Thoracic aorta (tissue), 2 donors: ENCODE measurements at regions not wholly inside any gene's neighbourhood (a gene's known extent, or its start where the extent isn't known, plus 50 kb on each side); places are given as distances from the start of the nearest gene placed in this dataset.

Experiments used
- ATAC-seq: fragments of 150-250 bp; one replicate; pipeline ENCODE4 v1.8.0; 2017; ENCODE audit warnings: low read depth; ENCODE audit not compliant: insufficient number of reproducible peaks, low FRiP score
- DNase-seq: peaks from one replicate; pipeline ENCODE4 v3.0.0-alpha.2; 2020; ENCODE audit warnings: low spot score
- H3K27ac ChIP-seq, 2 donors: fragments of 200-600 bp; sonication (generic); 1 replicate in 1 of 2; 2 replicates in 1 of 2; pipeline ENCODE4 v1.5.1; 2016; ENCODE audit warnings: mild to moderate bottlenecking in 2 of 2, moderate library complexity in 2 of 2
- H3K27me3 ChIP-seq: fragments of 200-600 bp; sonication (generic); replicated peaks from 2 replicates; pipeline ENCODE4 v1.6.0; 2016; ENCODE audit warnings: mild to moderate bottlenecking; ENCODE audit not compliant: insufficient read depth
- H3K36me3 ChIP-seq: fragments of 200-600 bp; sonication (generic); one replicate; pipeline ENCODE4 v1.5.1; 2016
- H3K4me1 ChIP-seq, 2 donors: fragments of 200-600 bp; sonication (generic); 1 replicate in 1 of 2; 2 replicates in 1 of 2; pipeline versions ENCODE4 v1.5.1 to v1.6.0; 2016; ENCODE audit warnings: low read depth in 2 of 2, mild to moderate bottlenecking in 1 of 2; ENCODE audit not compliant: control insufficient read depth in 1 of 2
- H3K4me3 ChIP-seq: fragments of 200-600 bp; sonication (generic); 2 replicates; pipeline ENCODE4 v1.5.1; 2016; ENCODE audit warnings: mild to moderate bottlenecking
- H3K9me3 ChIP-seq: fragments of 200-600 bp; sonication (generic); 2 replicates; pipeline ENCODE4 v1.5.1; 2016
- TF ChIP-seq, protein P1 (sequence below): fragments of 200-600 bp; sonication (generic); IDR thresholded peaks from one replicate; pipeline ENCODE4 v1.5.1; 2019; ENCODE audit warnings: antibody characterized with exemption

DNA sequence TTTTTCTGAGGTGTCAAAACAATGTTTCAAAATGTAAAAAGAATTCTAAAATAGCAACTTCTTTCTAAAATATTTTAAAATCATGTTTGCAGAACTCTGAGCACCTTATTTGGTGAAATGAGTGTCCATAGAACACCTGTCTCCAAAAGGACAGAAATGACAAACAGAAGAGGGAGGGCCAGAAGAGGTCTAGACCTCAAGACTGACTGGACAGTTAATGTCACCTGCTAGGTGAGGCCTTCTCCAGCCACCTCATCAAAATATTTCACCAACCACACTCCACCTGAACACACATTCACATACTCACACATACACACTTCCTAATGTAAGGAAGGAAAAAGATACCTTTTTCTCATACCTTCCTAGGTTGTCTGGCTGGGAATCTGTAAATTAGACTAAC, 147.8 kb upstream of the PLEKHA5 start:
- Histone ChIP-seq H3K4me1 (no peaks in the 10 kb centered on the region), H3K27me3 (no peaks in the 10 kb centered on the region), H3K9me3 (no peaks in the 10 kb centered on the region), H3K36me3 (no peaks in the 10 kb centered on the region), H3K27ac (no peak overlapping the region), H3K4me3 (no peak overlapping the region)
- TF ChIP-seq, protein P1, sequence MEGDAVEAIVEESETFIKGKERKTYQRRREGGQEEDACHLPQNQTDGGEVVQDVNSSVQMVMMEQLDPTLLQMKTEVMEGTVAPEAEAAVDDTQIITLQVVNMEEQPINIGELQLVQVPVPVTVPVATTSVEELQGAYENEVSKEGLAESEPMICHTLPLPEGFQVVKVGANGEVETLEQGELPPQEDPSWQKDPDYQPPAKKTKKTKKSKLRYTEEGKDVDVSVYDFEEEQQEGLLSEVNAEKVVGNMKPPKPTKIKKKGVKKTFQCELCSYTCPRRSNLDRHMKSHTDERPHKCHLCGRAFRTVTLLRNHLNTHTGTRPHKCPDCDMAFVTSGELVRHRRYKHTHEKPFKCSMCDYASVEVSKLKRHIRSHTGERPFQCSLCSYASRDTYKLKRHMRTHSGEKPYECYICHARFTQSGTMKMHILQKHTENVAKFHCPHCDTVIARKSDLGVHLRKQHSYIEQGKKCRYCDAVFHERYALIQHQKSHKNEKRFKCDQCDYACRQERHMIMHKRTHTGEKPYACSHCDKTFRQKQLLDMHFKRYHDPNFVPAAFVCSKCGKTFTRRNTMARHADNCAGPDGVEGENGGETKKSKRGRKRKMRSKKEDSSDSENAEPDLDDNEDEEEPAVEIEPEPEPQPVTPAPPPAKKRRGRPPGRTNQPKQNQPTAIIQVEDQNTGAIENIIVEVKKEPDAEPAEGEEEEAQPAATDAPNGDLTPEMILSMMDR = no peak
- DNase-seq (no peak), ATAC-seq (no peak)

DNA sequence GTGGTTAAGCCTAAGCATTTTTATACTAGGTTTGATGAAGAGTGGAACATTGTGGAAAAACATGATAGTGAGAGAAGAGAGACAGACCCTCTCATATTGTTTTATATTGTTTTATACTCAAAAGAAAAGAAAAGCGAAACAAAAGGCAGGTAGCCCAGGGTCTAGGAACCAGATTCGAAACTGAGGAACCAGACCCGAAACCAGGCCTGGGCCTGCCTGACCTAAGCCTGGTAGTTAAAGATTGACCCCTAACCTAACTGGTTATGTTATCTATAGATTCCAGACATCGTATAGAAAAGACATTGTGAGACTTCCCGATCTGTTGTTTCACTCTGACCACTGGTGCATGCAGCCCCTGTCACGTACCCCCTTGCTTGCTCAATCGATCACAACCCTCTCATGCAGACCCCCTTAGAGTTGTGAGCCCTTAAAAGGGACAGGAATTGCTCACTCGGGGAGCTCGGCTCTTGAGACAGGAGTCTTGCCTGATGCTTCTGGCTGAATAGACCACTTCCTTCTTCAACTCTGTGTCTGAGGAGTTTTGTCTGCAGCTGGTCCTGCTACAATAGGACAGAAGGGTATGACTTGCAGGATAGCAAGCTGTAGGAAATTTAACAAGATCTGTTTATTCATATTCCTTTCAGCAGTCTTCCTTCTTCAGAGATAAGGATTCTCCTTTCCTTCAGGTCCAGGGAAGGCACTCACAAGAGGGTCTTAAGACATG, 147.1 kb upstream of the PLEKHA5 start:
- DNase-seq (no peak), ATAC-seq (no peak)
- H3K4me3 ChIP-seq = no peak overlapping the region
- no peak overlapping the region for H3K27ac ChIP-seq
- H3K27me3 ChIP-seq = no peaks in the 10 kb centered on the region
- H3K9me3 ChIP-seq = no peaks in the 10 kb centered on the region
- H3K36me3 ChIP-seq = no peaks in the 10 kb centered on the region
- H3K4me1 ChIP-seq = no peaks in the 10 kb centered on the region
- TF ChIP-seq, protein P1 = no peak

DNA sequence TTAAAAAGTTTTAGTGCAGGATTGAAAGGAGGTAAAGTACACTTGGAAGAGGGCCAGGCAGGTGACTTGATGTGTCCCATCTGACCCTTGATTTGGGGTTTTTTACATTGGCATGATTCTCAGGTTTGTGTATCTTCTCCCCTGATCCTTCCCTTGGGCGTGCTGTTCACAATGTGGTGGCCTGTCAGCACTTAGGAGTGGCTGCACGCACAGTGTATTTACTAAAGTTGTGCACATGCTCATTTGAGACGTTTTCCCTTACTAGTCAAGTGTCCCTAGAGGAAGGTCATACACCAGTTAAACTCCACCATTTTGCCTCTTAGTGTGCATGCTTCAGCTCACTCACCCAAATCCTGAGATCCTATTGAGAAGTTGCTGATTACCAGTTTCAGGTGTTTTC, 145.7 kb upstream of the PLEKHA5 start:
- no peak for DNase-seq
- Histone ChIP-seq H3K9me3 (no peaks in the 10 kb centered on the region), H3K36me3 (no peaks in the 10 kb centered on the region), H3K27ac (no peak overlapping the region), H3K4me1 (no peaks in the 10 kb centered on the region), H3K4me3 (no peak overlapping the region), H3K27me3 (no peaks in the 10 kb centered on the region)
- no peak for ATAC-seq
- TF ChIP-seq, protein P1 = no peak

DNA sequence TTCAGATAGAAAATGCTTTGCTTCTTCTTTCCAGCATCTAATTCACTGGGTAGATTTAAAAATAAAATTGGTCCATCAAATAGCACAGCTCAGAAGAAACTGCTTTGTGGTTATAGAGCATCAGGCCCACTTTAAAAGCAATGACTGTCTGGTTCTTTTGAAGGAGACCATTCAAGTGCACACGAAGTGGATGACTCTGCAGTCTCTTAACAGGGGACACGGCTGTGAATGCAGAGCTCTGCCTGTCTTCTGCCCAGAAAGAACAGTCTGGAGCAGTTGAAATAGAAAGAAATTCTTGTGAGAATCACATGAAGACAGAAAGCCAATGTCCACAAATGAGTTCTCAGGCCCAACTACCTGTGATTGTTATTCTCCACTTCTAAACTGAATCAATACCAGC, 138.7 kb upstream of the PLEKHA5 start:
- no peaks in the 10 kb centered on the region for H3K9me3 ChIP-seq
- no peak overlapping the region for H3K4me3 ChIP-seq
- DNase-seq (no peak), ATAC-seq (no peak)
- H3K4me1 ChIP-seq = no peaks in the 10 kb centered on the region
- no peak overlapping the region for H3K27ac ChIP-seq
- TF ChIP-seq, protein P1 = no peak
- no peaks in the 10 kb centered on the region for H3K27me3 ChIP-seq
- no peaks in the 10 kb centered on the region for H3K36me3 ChIP-seq

DNA sequence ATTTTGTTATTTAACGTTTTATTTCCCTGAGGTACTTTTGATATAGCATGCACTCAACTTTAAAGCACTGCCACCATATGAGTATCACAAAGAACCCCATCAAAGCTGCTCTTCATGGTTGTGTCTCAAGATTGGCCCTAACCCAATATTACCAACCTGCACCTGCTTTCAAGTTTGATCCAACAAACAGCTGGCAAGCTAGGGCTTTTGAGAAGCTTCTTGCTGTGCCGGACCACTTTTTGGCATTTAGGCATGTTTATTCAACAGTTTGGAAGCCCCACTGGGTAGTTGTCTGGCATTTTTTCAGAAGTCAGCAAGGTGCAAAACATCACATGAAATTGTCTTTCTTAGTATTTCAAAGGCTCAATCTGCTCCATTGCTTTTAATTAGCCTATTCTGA, 137.2 kb upstream of the PLEKHA5 start:
- no peaks in the 10 kb centered on the region for H3K36me3 ChIP-seq
- H3K27me3 ChIP-seq = no peaks in the 10 kb centered on the region
- no peaks in the 10 kb centered on the region for H3K4me1 ChIP-seq
- H3K9me3 ChIP-seq = no peaks in the 10 kb centered on the region
- TF ChIP-seq, protein P1 = no peak
- H3K4me3 ChIP-seq = no peak overlapping the region
- H3K27ac ChIP-seq = no peak overlapping the region
- DNase-seq (no peak), ATAC-seq (peak; percentile 12)
